ENCODE measurements at regions not wholly inside any gene's neighbourhood (a gene's known extent, or its start where the extent isn't known, plus 50 kb on each side); places are given as distances from the start of the nearest gene placed in this dataset.

GRCh38 chr3:95905182-95905581, 909.2 kb upstream of the EPHA6 start:
- Histone ChIP-seq H3K4me1 (no peaks in the 10 kb centered on the region), H3K9me3 (no peaks in the 10 kb centered on the region), H3K4me3 (ENCODE audit: low read depth, low read length) (no peak overlapping the region), H3K27me3 (replicated peaks; ENCODE audit: control insufficient read depth, insufficient read depth, low read length) (no peaks in the 10 kb centered on the region), H3K36me3 (ENCODE audit: control insufficient read depth, insufficient read depth, low read length) (no peaks in the 10 kb centered on the region)
- no peaks in the 10 kb centered on the region for H3K9me3 Mint-ChIP-seq (ENCODE audit: unreplicated experiment)
- no peaks in the 10 kb centered on the region for H3K4me1 Mint-ChIP-seq (ENCODE audit: low read depth, unreplicated experiment)
- no peak overlapping the region for H3K4me3 Mint-ChIP-seq (ENCODE audit: unreplicated experiment)
- TF ChIP-seq CTCF (IDR thresholded peaks at IDR 0.05; ENCODE audit: insufficient read depth in 1 of 2, low read depth in 1 of 2, low read length in 1 of 2, severe bottlenecking in 1 of 2, unreplicated experiment in 1 of 2), result no peak
- no peak overlapping the region for H3K27ac Mint-ChIP-seq (ENCODE audit: unreplicated experiment)
- H3K27me3 Mint-ChIP-seq (ENCODE audit: insufficient read depth, unreplicated experiment), result no peaks in the 10 kb centered on the region
- ChIA-PET CTCF (no interaction called here), POLR2A (no interaction called here)
- BruUV-seq (replicated peaks), result no TSS peak
- intact Hi-C loops (cut with micrococcal nuclease; ENCODE audit: unreplicated experiment), result no loop called here
- no peaks in the 10 kb centered on the region for H3K36me3 Mint-ChIP-seq (ENCODE audit: insufficient read depth, unreplicated experiment)
- no peak for DNase-seq

- no peak for DNase-seq
- H3K9me3 ChIP-seq, result no peaks in the 10 kb centered on the region
- Mint-ChIP-seq H3K27ac (ENCODE audit: unreplicated experiment) (no peak overlapping the region), H3K36me3 (ENCODE audit: insufficient read depth, unreplicated experiment) (no peaks in the 10 kb centered on the region), H3K9me3 (ENCODE audit: unreplicated experiment) (no peaks in the 10 kb centered on the region), H3K4me3 (ENCODE audit: unreplicated experiment) (no peak overlapping the region), H3K4me1 (ENCODE audit: low read depth, unreplicated experiment) (no peaks in the 10 kb centered on the region), H3K27me3 (ENCODE audit: insufficient read depth, unreplicated experiment) (no peaks in the 10 kb centered on the region)
- intact Hi-C loops (cut with micrococcal nuclease; ENCODE audit: unreplicated experiment), result no loop called here
- CTCF ChIA-PET, result no interaction called here
- H3K4me3 ChIP-seq (ENCODE audit: low read depth, low read length), result no peak overlapping the region
- no peaks in the 10 kb centered on the region for H3K4me1 ChIP-seq
- no TSS peak for BruUV-seq (replicated peaks)
- POLR2A ChIA-PET, result no interaction called here
- no peaks in the 10 kb centered on the region for H3K27me3 ChIP-seq (replicated peaks; ENCODE audit: control insufficient read depth, insufficient read depth, low read length)
- TF ChIP-seq CTCF (IDR thresholded peaks at IDR 0.05; ENCODE audit: insufficient read depth in 1 of 2, low read depth in 1 of 2, low read length in 1 of 2, severe bottlenecking in 1 of 2, unreplicated experiment in 1 of 2), result no peak
- H3K36me3 ChIP-seq (ENCODE audit: control insufficient read depth, insufficient read depth, low read length), result no peaks in the 10 kb centered on the region
Observed at GRCh38 chr3:95911767-95912166, 902.6 kb upstream of the EPHA6 start.

DNA sequence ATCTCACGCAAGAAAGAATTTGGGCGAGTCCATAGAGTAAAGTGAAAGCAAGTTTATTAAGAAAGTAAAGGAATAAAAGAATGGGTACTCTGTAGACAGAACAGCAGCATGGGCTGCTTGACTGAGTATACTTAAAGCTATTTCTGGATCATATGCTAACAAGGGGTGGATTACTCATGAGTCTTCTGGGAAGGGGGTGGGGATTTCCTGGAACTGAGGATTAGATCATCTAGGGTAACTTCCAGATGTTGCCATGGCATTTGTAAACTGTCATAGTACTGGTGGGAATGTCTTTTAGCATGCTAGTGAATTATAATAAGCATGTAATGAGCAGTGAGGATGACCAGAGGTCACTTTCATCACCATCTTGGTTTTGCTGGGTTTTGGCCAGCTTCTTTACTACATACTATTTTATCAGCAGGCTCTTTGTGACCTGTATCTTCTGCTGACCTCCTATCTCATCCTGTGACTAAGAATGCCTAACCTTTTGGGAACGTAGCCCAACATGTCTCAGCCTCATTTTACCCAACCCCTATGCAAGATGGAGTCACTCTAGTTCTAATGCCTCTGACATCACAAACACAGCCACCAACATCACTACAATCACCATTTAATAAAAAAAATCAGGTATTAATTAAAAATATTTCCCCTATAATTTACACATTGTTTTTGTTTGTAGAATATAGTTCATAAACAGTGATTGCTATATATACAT, 890.7 kb upstream of the EPHA6 start:
- Mint-ChIP-seq H3K4me1 (ENCODE audit: low read depth, unreplicated experiment) (no peaks in the 10 kb centered on the region), H3K9me3 (ENCODE audit: unreplicated experiment) (no peaks in the 10 kb centered on the region), H3K4me3 (ENCODE audit: unreplicated experiment) (no peak overlapping the region), H3K36me3 (ENCODE audit: insufficient read depth, unreplicated experiment) (no peaks in the 10 kb centered on the region), H3K27ac (ENCODE audit: unreplicated experiment) (no peak overlapping the region), H3K27me3 (ENCODE audit: insufficient read depth, unreplicated experiment) (no peaks in the 10 kb centered on the region)
- no peak for TF ChIP-seq CTCF (IDR thresholded peaks at IDR 0.05; ENCODE audit: insufficient read depth in 1 of 2, low read depth in 1 of 2, low read length in 1 of 2, severe bottlenecking in 1 of 2, unreplicated experiment in 1 of 2)
- POLR2A ChIA-PET, result no interaction called here
- no peak overlapping the region for H3K4me3 ChIP-seq (ENCODE audit: low read depth, low read length)
- CTCF ChIA-PET, result no interaction called here
- no TSS peak for BruUV-seq (replicated peaks)
- DNase-seq, result no peak
- no peaks in the 10 kb centered on the region for H3K27me3 ChIP-seq (replicated peaks; ENCODE audit: control insufficient read depth, insufficient read depth, low read length)
- no peaks in the 10 kb centered on the region for H3K4me1 ChIP-seq
- H3K36me3 ChIP-seq (ENCODE audit: control insufficient read depth, insufficient read depth, low read length), result no peaks in the 10 kb centered on the region
- intact Hi-C loops (cut with micrococcal nuclease; ENCODE audit: unreplicated experiment), result no loop called here
- H3K9me3 ChIP-seq, result no peaks in the 10 kb centered on the region

All from Caco-2 (cell line).